Heart right ventricle (tissue), 16 donors: ENCODE measurements at regions not wholly inside any gene's neighbourhood (a gene's known extent, or its start where the extent isn't known, plus 50 kb on each side); places are given as distances from the start of the nearest gene placed in this dataset.

Experiments
- ATAC-seq, 8 donors: fragments of 200-7000 bp; cut with Tn5 transposase; one replicate each; pipeline ENCODE4 v1.9.1; 2020; ENCODE audit warnings: mild to moderate bottlenecking in 8 of 8, moderate library complexity in 8 of 8, moderate number of reproducible peaks in 1 of 8
- DNase-seq, 2 donors: peaks; one replicate each; pipeline ENCODE4 v3.0.0-alpha.2; 2020
- H3K27ac ChIP-seq, 10 donors: fragments of 200-600 bp; sonication (generic) in 2 of 10; one replicate each; pipeline versions ENCODE4 v1.5.0 to v1.8.0; 2020 to 2022; ENCODE audit warnings: mild to moderate bottlenecking in 3 of 10
- H3K27me3 ChIP-seq, 7 donors: fragments of 200-600 bp; one replicate each; pipeline ENCODE4 v1.8.0; 2021 to 2022; ENCODE audit warnings: mild to moderate bottlenecking in 2 of 7
- H3K36me3 ChIP-seq, 9 donors: fragments of 200-600 bp; sonication (generic) in 1 of 9; one replicate each; pipeline versions ENCODE4 v1.5.0 to v1.8.0; 2020 to 2022; ENCODE audit warnings: mild to moderate bottlenecking in 2 of 9
- H3K4me1 ChIP-seq, 9 donors: fragments of 200-600 bp; sonication (generic) in 1 of 9; one replicate each; pipeline versions ENCODE4 v1.5.0 to v1.8.0; 2020 to 2022; ENCODE audit warnings: mild to moderate bottlenecking in 4 of 9
- H3K4me3 ChIP-seq, 10 donors: fragments of 200-600 bp; sonication (generic) in 2 of 10; one replicate each; pipeline versions ENCODE4 v1.5.0 to v1.8.0; 2020 to 2022; ENCODE audit warnings: mild to moderate bottlenecking in 7 of 10, moderate library complexity in 2 of 10
- H3K9me3 ChIP-seq, 11 donors: fragments of 200-600 bp in 10 of 11; sonication (generic) in 2 of 11; one replicate each; pipeline versions ENCODE4 v1.5.0 to v1.8.0; 2013 to 2022; ENCODE audit warnings: mild to moderate bottlenecking in 2 of 11, control low read depth in 1 of 11, moderate library complexity in 1 of 11
- WGBS, 2 donors: extraction: QIAGEN DNeasy Blood & Tissue Kit; methylation state at CpG; one replicate each; pipeline ENCODE4 v1.1.7; 2013; ENCODE audit warnings: inconsistent platforms in 1 of 2; 5-methylcytosine and 5-hydroxymethylcytosine counted together
- intact Hi-C, 10 donors: fragments of 100-400 bp; cut with DNase I; formaldehyde crosslinking; loops; one replicate each; pipeline versions ENCODE4 v1.11.1 to v1.14.2; 2022
- TF ChIP-seq, protein P1 (sequence below), 9 donors: fragments of 200-600 bp; sonication (generic) in 2 of 9; IDR thresholded peaks; one replicate each; pipeline versions ENCODE4 v1.5.0 to v1.8.0; 2021 to 2022; ENCODE audit warnings: antibody characterized with exemption in 9 of 9, mild to moderate bottlenecking in 5 of 9, moderate library complexity in 1 of 9
- donor health status: Arrhythmogenic right ventricular cardiomyopathy.
- donor health status: ischemic (EF 13 %, LVEDD 7.1; RV severe dilation, severe dysfunction).
- donor health status: healthy with polysubstance abuse.
- donor health status: DM: no; HTN: yes; CAD: no.
- donor health status: DM: no; HTN: no; CAD: no.
- donor health status: ischemic (EF 25% LVEDD 6.9; RV normal size, moderate dysfunction).
- donor health status: ischemic (EF 25% LVEDD 5.7; RV mildly dilated, moderate dysfunction).
- donor health status: healthy.
- donor health status: DM: yes; HTN: yes; CAD: no.
- donor health status: Ischemic cardiomyopathy.
- donor health status: ischemic (EF 35%, LVEDD 5.7; RV mildly dilated, moderate dysfunction).
- donor health status: nonischemic (EF 11% LVEDD 7.7; RV severe dilation, severe dysfunction).
- donor health status: DM: yes; HTN: yes; CAD: no.
- donor health status: PGD.
- donor health status: ischemic (EF 29% LVEDD 5.4; RV normal size, mild dysfunction).
- donor health status: nonischemic (EF 23%, LVEDD 6.1; RV moderate dilation, normal function).

DNA sequence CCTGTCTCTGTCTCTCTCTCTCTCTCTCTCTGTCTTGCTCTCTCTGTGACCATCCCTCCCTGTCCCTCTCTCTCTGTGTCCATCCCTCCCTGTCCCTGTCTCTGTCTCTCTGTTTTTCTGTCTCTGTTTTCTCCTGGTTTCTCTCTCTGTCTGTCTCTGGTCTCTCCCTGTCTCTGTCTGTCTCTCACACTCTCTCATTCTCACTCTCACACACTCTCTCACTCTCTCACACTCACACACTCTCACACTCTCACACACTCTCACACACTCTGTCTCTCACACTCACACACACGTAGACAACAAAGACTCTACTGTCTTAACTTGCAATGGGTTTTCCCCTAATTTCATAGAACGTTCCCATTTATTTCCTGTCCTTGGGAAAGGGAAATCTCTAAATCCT lies 299.5 kb downstream of the FOXL1 start:
- TF ChIP-seq, protein P1, sequence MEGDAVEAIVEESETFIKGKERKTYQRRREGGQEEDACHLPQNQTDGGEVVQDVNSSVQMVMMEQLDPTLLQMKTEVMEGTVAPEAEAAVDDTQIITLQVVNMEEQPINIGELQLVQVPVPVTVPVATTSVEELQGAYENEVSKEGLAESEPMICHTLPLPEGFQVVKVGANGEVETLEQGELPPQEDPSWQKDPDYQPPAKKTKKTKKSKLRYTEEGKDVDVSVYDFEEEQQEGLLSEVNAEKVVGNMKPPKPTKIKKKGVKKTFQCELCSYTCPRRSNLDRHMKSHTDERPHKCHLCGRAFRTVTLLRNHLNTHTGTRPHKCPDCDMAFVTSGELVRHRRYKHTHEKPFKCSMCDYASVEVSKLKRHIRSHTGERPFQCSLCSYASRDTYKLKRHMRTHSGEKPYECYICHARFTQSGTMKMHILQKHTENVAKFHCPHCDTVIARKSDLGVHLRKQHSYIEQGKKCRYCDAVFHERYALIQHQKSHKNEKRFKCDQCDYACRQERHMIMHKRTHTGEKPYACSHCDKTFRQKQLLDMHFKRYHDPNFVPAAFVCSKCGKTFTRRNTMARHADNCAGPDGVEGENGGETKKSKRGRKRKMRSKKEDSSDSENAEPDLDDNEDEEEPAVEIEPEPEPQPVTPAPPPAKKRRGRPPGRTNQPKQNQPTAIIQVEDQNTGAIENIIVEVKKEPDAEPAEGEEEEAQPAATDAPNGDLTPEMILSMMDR (IDR thresholded peaks at IDR 0.05): no peak
- ATAC-seq (no peak), DNase-seq (no peak)
- Histone ChIP-seq H3K27me3 (peaks cover 0 to 22% (median 11%) of the 10 kb centered on the region in 7 donors), H3K4me1 (peaks cover 0 to 8% (median 2%) of the 10 kb centered on the region in 9 donors), H3K27ac (no peak overlapping the region), H3K36me3 (no peaks in the 10 kb centered on the region), H3K9me3 (peaks cover 0 to 6% (median 0%) of the 10 kb centered on the region in 11 donors), H3K4me3 (no peak overlapping the region)
- 45 to 56% methylated on average over 2 of the region's 2 CpGs for WGBS, 2 donors
- intact Hi-C loops: loop anchor here in 1 of 10 donors (10.0 kb wide), 1 partner anchor 313 kb away; the partner anchor contains the start of gene FOXC2

DNA sequence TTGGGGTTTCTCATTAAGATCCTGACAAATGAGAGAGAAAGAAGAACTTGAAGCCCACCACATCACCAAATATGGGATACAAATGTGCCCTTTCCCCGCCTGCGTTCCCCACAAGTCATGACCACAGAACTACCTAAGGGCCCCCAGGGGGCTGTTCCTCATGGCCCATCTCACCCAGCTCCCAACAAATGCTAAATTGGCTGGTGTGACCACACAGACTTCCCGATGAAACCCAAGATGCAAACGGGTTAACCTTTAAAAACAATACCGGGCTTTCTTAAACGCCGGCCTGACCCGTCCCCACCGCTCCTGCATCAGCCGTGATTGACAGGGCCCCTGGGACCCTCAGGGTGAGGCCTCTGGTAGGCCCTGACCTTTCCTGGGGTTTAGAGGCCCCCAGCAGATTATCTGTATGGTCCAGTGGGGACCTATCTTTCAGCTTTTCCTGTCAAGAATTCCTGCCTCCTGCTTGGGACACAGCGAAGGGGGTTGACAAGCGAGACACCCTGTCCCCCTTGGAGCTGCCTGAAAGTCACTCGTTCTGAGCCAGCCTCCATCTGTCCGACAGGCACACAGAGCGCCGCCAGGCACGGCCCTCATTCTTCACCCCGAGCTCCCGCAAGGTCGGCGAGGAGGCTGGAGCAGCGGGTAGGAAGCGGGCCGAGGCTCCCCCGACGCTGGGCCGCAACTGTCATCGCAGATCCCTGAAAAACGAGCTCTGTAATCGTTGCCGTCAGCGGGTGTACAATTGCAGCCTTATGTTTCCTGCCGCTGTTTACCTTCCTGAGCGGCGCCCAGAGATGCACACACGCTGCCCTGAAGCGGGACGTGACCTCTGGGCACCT lies 300.1 kb downstream of the FOXL1 start:
- intact Hi-C loops: loop anchor here in 1 of 10 donors (10.0 kb wide), 1 partner anchor 314 kb away; the partner anchor contains the start of gene FOXC2
- no peak for ATAC-seq

DNA sequence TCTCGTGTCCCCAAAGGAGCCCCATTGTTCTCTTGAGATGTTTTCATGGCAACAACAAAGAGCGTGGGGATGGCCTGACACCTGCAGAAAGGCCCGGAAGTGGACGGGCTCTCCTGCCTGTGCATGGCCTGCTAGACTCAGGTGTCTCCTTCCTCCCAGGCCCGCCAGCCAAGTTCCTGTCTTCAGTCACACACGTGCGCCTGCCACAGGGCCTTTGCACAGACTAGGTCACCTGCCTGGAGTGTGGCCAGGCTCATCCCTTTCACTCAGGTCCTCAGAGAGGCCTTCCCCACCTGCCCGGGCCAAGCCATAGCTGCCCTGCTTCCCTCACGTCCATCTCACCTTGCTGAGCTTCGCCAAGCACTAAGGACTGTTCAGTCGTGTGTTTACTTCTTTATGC lies 300.9 kb downstream of the FOXL1 start:
- H3K9me3 ChIP-seq: no peaks in the 10 kb centered on the region
- H3K27ac ChIP-seq: no peak overlapping the region
- intact Hi-C loops: loop anchor here in 1 of 10 donors (10.0 kb wide), 1 partner anchor 314 kb away; the partner anchor contains the start of gene FOXC2
- peaks cover 0 to 14% (median 6%) of the 10 kb centered on the region in 9 donors for H3K4me1 ChIP-seq
- TF ChIP-seq, protein P1 (IDR thresholded peaks at IDR 0.05): no peak
- H3K27me3 ChIP-seq: peaks cover 0 to 22% (median 11%) of the 10 kb centered on the region in 7 donors
- DNase-seq (no peak), ATAC-seq (no peak)
- H3K4me3 ChIP-seq: no peak overlapping the region
- no peaks in the 10 kb centered on the region for H3K36me3 ChIP-seq
- 83 to 85% methylated on average over 11 of the region's 11 CpGs for WGBS, 2 donors

More for the DNA sequence above, 300.1 kb downstream of the FOXL1 start:
- no peaks in the 10 kb centered on the region for H3K9me3 ChIP-seq
- no peaks in the 10 kb centered on the region for H3K36me3 ChIP-seq
- H3K4me3 ChIP-seq: no peak overlapping the region
- H3K27me3 ChIP-seq: peaks cover 0 to 22% (median 11%) of the 10 kb centered on the region in 7 donors
- H3K27ac ChIP-seq: no peak overlapping the region
- no peak for DNase-seq
- peaks cover 0 to 12% (median 6%) of the 10 kb centered on the region in 9 donors for H3K4me1 ChIP-seq
- TF ChIP-seq, protein P1 (IDR thresholded peaks at IDR 0.05): no peak
- WGBS, 2 donors: 55 to 61% methylated on average over 38 of the region's 38 CpGs

DNA sequence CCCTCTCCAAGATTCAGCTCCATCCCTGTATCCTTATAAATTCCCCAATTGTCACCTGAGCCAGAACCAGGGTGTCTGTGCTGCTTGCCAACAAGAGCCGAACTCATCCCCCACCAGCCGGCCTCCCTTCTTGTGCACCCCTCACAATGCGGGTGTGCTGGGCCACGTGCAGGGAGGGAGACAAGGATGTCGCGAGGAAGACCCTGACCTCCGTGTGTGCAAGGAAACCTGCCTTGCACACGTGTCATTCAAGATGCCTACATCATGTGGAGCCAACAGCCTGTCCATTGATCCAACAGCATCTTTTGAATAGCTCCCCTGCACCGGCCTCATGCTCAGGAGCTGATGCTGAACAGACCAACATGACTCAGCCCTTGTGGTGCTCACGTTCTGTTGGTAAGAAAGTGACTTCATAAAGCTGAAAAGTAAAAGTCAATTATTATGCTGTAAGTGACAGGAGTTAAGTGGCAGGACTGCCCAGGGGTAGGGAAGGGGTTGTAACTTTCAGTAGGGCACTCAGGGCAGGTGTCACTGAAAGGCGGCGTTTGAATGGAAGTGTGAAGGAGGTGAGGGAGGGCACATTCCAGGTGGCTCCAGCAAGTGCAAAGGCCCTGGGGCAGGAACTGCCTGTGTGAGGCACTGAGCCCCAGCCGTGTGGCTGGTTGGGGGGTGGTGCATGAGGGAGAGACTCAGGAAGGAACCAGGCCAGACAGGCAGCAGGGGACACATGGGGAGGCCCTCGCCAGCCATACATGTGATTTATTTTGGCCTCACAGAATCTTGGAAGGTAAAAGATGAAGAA lies 302.2 kb downstream of the FOXL1 start:
- DNase-seq (no peak), ATAC-seq (no peak)
- no peaks in the 10 kb centered on the region for H3K36me3 ChIP-seq
- 92 to 94% methylated on average over 14 of the region's 14 CpGs for WGBS, 2 donors
- no peaks in the 10 kb centered on the region for H3K9me3 ChIP-seq
- TF ChIP-seq, protein P1 (IDR thresholded peaks at IDR 0.05): no peak
- H3K27me3 ChIP-seq: peaks cover 0 to 22% (median 11%) of the 10 kb centered on the region in 7 donors
- H3K4me1 ChIP-seq: peaks cover 0 to 14% (median 6%) of the 10 kb centered on the region in 9 donors
- H3K27ac ChIP-seq: no peak overlapping the region
- intact Hi-C loops: loop anchor here in 2 of 10 donors (10.0 kb wide), 2 partner anchors 56 to 164 kb away; no protein-coding TSS in a partner anchor
- H3K4me3 ChIP-seq: no peak overlapping the region
